ENCODE measurements at regions not wholly inside any gene's neighbourhood (a gene's known extent, or its start where the extent isn't known, plus 50 kb on each side); places are given as distances from the start of the nearest gene placed in this dataset.
A peak's percentile ranks its signal among the peaks of the same experiment; 100 is the strongest.

DNA sequence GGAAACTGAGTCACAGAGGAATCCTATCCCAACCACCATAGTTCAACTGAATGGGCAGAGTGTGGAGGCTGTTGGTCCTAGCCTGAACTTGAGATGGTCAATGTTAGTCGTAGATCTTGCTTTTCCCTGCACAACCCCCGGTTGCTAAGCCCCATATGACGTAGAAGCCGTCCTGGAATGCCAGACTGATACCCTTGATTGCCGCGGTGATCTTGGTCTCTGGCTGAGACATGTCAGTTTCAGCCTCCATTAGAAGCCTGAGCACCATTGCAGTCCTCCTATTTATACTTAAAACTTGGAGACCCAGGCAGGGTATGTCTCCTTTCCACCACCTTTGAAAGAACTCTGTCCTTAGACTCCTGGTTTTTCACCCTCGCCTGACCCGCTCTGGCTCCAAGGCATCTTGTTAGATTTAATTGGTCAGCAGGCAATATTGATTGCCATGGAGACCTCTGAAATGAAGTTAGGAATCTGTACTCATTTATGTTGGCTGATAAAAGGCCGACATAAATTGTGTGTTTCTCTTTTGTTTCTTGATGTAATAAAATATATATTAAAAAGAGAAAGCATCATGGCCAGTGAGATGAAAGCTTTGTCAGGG lies 53.4 kb downstream of the RPLP1 start:
- intact Hi-C loops (cut with micrococcal nuclease), result no loop called here
- Mint-ChIP-seq H3K4me3 (no peak overlapping the region), H3K27ac (no peak overlapping the region), H3K36me3 (ENCODE audit: low read depth) (no peaks in the 10 kb centered on the region), H3K9me3 (no peaks in the 10 kb centered on the region), H3K27me3 (peaks cover 2% of the 10 kb centered on the region), H3K4me1 (peaks cover 9% of the 10 kb centered on the region)
- no peak for DNase-seq

DNA sequence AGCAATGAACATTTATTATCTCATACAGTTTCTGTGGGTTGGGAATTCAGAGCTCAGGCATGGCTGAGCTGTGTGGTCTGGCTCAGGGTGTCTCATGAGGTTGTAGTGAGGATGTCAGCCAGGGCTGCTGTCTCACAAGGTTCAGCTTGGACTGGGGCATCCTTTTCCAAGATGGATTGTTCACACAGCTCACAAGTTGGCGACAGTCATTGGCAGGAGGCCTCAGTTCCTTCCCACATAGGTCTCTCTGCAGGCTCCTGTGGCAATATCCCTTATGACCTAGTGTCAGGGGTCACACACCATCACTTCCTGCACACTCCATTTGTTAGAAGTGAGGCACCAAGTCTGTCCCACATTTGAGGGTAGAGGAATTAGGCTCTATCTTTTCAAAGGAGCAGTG lies 56.0 kb downstream of the RPLP1 start:
- intact Hi-C loops (cut with micrococcal nuclease), result no loop called here
- no peak for DNase-seq
- H3K36me3 Mint-ChIP-seq (ENCODE audit: low read depth), result no peaks in the 10 kb centered on the region
- H3K4me3 Mint-ChIP-seq, result no peak overlapping the region
- H3K27me3 Mint-ChIP-seq, result peaks cover 9% of the 10 kb centered on the region
- H3K9me3 Mint-ChIP-seq, result peaks cover 3% of the 10 kb centered on the region
- H3K27ac Mint-ChIP-seq, result no peak overlapping the region
- H3K4me1 Mint-ChIP-seq, result peaks cover 9% of the 10 kb centered on the region

DNA sequence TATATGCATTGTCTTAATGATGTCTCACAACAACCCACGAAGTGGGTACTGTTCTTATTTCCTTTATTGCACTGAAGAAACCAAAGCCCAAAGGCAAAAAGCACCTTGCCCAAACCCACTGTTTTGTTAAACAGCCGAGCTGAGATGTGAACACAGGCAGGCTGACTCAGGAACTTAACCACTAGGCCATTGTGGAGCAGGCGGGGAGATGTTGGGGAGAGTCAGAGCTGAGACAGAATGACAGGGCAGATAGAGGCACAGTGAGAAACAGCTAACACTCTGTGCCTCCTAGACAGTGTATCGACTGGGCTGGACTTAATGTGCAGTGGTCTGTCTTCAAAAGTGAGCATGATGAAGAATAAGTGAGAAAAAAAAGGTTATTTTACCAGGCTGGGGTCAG lies 56.5 kb downstream of the RPLP1 start:
- H3K9me3 Mint-ChIP-seq, result peaks cover 3% of the 10 kb centered on the region
- peaks cover 9% of the 10 kb centered on the region for H3K4me1 Mint-ChIP-seq
- H3K27ac Mint-ChIP-seq, result peak overlapping the region; percentile 0
- intact Hi-C loops (cut with micrococcal nuclease), result no loop called here
- DNase-seq, result no peak
- H3K36me3 Mint-ChIP-seq (ENCODE audit: low read depth), result no peaks in the 10 kb centered on the region
- peaks cover 7% of the 10 kb centered on the region for H3K27me3 Mint-ChIP-seq
- no peak overlapping the region for H3K4me3 Mint-ChIP-seq

DNA sequence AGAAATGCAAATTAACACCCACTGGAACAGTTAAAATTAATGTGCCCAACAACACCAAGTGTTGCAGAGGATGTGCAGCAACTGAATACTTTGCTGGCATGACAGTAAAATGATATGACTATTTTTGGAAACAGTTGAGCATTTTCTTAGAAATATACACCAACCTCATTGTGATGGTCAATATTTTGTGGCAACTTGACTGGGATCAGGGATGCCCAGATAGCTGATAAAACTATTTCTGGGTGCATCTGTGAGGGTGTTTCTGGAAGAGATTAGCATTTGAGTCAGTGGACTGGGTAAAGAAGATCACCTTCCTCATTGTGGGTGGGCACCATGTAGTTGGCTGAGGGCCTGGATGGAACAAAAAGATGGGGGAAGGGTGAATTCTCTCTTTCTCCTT lies 57.9 kb downstream of the RPLP1 start:
- Mint-ChIP-seq H3K27me3 (peaks cover 11% of the 10 kb centered on the region), H3K27ac (no peak overlapping the region), H3K4me3 (no peak overlapping the region), H3K4me1 (peaks cover 9% of the 10 kb centered on the region), H3K9me3 (peaks cover 3% of the 10 kb centered on the region), H3K36me3 (ENCODE audit: low read depth) (no peaks in the 10 kb centered on the region)
- intact Hi-C loops (cut with micrococcal nuclease), result no loop called here
- DNase-seq, result no peak

DNA sequence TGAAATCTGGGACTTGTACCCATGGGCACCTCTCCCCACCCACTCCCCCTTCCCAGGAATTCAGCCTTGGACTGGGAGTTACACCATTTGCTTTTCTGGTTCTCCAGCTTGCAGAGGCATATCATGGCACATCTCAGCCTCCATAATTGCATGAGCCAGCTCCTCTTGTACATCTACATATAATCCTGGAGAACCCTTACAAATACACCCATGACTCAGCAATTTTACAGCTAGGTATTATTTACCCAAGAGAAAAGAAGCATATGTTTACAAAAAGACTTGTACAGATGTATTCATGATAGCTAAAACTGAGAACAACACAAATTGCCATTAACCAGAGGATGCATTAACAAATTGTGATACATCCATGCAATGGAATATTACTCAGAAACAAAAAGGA lies 58.4 kb downstream of the RPLP1 start:
- DNase-seq, result no peak
- Mint-ChIP-seq H3K4me3 (no peak overlapping the region), H3K27me3 (peaks cover 11% of the 10 kb centered on the region), H3K9me3 (peaks cover 3% of the 10 kb centered on the region), H3K4me1 (peaks cover 9% of the 10 kb centered on the region), H3K27ac (no peak overlapping the region), H3K36me3 (ENCODE audit: low read depth) (no peaks in the 10 kb centered on the region)
- intact Hi-C loops (cut with micrococcal nuclease), result no loop called here

DNA sequence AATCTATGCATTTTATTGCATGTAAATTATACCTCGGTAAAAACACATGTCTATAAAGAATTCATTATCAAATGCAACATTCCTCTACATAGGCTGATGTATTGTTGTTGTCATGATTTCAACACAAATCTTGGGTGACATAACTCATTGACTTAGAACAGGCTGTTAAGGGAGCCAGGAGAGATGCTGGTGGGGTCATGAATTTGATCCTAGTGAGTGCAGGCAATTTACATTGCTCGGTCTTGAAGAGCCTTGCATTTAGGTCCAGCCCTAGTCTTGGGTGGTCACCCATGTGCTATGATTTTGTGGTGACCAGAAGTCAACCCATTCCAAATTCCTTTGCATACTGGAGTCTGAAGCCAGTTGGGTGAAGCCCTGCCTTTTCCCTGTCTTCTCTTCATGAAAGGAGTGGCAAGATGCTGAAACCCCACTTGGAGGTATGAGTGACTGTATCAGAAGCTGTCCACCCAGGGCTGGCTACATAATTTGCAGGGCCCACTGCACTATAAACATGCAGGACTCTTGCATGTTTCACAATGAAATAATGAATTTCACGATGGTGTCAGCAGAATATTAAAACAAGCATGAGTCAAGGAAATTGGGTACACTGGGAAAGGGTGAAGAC lies 59.2 kb downstream of the RPLP1 start:
- DNase-seq, result no peak
- intact Hi-C loops (cut with micrococcal nuclease), result no loop called here
- H3K36me3 Mint-ChIP-seq (ENCODE audit: low read depth), result no peaks in the 10 kb centered on the region
- peaks cover 9% of the 10 kb centered on the region for H3K4me1 Mint-ChIP-seq
- H3K4me3 Mint-ChIP-seq, result no peak overlapping the region
- peaks cover 3% of the 10 kb centered on the region for H3K9me3 Mint-ChIP-seq
- peaks cover 14% of the 10 kb centered on the region for H3K27me3 Mint-ChIP-seq
- H3K27ac Mint-ChIP-seq, result no peak overlapping the region

DNA sequence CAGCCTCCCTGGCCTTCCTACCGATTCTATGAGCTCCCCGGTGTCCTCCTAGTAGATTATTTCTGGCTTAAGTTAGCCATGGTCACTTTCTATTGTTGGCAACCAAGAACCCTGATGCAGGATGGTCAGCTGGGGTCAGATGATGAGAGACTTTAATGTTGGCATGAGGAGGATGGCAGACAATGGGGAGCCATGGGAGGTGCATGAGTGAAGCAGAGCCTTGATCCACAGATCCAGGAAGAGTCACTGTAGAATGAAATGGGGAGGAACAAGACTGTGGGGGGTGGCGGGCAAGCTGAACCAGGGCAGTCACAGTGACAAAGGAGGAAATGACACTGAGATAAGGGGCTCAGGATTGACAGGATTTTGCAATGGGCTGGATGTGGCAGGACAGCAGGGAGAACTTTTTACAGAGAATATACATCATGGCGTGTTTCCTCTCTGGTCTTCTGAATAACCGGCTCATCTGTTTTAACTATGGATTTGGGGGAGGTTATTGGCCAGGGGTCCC lies 60.9 kb downstream of the RPLP1 start:
- H3K4me1 Mint-ChIP-seq, result peaks cover 4% of the 10 kb centered on the region
- intact Hi-C loops (cut with micrococcal nuclease), result no loop called here
- no peak overlapping the region for H3K4me3 Mint-ChIP-seq
- no peak for DNase-seq
- peaks cover 3% of the 10 kb centered on the region for H3K9me3 Mint-ChIP-seq
- H3K27ac Mint-ChIP-seq, result no peak overlapping the region
- peaks cover 17% of the 10 kb centered on the region for H3K27me3 Mint-ChIP-seq
- H3K36me3 Mint-ChIP-seq (ENCODE audit: low read depth), result no peaks in the 10 kb centered on the region

DNA sequence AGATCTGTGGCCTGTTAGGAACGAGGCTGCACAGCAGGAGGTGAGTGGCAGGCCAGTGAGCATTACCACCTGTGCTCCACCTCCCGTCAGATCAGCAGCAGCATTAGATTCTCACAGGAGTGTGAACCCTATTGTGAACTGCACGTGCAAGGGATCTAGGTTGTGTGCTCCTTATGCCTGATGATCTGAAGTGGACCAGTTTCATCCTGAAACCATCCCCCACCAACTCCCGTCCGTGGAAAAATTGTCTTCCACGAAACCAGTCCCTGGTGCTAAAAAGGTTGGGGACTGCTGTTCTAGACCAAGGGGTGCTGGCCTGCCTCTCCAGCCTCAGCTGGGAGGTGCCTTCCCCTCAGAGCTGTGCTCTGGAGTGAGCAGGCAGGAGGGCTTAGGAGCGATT lies 61.4 kb downstream of the RPLP1 start:
- H3K27me3 Mint-ChIP-seq, result peaks cover 20% of the 10 kb centered on the region
- DNase-seq, result no peak
- H3K27ac Mint-ChIP-seq, result no peak overlapping the region
- no peak overlapping the region for H3K4me3 Mint-ChIP-seq
- no peaks in the 10 kb centered on the region for H3K36me3 Mint-ChIP-seq (ENCODE audit: low read depth)
- H3K4me1 Mint-ChIP-seq, result peaks cover 4% of the 10 kb centered on the region
- intact Hi-C loops (cut with micrococcal nuclease), result no loop called here
- peaks cover 3% of the 10 kb centered on the region for H3K9me3 Mint-ChIP-seq

DNA sequence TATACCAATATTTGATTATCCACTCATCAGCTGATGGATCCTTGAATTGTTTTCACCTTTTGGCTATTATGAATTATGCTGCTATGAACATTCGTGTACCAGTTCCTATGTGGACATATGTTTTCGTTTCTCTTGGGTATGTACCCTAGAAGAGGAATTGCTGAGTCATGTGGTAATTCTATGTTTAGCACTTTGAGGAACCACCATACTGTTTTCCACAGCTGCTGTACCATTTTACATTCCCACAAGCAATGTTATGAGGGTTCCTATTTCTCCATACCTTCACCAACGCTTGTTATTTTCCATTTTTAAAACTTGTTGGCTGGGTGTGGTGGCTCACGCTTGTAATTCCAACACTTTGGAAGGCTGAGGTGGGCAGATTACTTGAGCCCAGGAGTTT lies 62.9 kb downstream of the RPLP1 start:
- Mint-ChIP-seq H3K4me3 (no peak overlapping the region), H3K27ac (no peak overlapping the region), H3K4me1 (no peaks in the 10 kb centered on the region), H3K9me3 (peaks cover 3% of the 10 kb centered on the region), H3K36me3 (ENCODE audit: low read depth) (no peaks in the 10 kb centered on the region), H3K27me3 (peaks cover 24% of the 10 kb centered on the region)
- intact Hi-C loops (cut with micrococcal nuclease), result no loop called here
- DNase-seq, result no peak

DNA sequence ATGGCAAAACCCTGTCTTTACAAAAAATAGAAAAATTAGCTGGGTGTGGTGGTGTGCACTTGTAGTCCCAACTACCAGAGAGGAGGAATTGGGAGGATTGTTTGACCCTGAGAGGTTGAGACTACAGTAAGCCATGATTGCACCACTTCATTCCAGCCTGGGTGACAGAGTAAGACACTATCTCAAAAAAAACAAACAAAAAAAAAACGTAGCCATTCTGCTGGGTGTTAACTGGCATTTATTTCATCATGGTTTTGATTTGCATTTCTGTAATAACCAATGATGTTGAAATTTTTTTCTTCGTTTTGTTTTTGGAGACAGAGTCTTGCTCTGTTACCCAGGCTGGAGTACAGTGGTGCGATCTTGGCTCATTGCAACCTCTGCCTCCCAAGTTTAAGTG lies 63.3 kb downstream of the RPLP1 start:
- Mint-ChIP-seq H3K9me3 (peaks cover 3% of the 10 kb centered on the region), H3K36me3 (ENCODE audit: low read depth) (no peaks in the 10 kb centered on the region), H3K4me3 (no peak overlapping the region), H3K27me3 (peaks cover 28% of the 10 kb centered on the region), H3K4me1 (no peaks in the 10 kb centered on the region), H3K27ac (no peak overlapping the region)
- intact Hi-C loops (cut with micrococcal nuclease), result no loop called here
- DNase-seq, result no peak

DNA sequence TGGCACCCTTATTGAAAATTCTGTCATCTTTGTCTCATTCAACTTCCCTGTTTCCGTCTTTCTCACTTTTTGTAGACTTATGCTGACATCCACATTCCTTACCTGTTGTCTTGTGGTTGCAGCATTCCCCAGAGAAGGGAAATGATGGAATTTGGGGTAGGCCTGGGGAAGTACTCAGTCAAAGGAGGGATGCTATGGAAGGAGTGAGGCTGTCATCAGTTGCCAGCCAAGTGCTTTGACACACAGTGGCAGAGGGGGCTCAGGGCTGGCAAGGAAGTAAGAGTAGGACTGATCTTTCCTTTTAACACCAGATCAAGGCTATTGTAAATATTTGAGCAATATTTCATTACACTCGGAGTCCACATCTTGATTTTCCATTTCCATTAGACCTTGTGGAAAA lies 64.4 kb downstream of the RPLP1 start:
- H3K27me3 Mint-ChIP-seq, result peaks cover 30% of the 10 kb centered on the region

DNA sequence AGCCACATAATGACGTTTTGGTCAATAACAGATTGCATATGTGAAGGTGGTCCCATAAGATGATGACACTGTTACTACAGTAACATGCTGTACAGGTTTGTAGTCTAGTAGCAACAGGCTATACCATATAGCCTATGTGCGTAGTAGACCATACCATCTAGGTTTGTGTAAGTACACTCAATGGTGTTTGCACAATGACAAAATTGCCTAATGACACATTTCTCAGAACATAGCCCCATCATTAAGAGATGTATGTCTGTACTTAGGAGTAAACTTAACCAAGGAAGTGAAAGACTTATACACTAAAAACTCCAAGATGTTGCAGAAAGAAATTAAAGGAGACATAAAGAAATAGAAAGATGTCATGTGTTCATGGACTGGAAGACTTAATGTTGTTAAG lies 66.2 kb downstream of the RPLP1 start:
- intact Hi-C loops (cut with micrococcal nuclease), result no loop called here
- Mint-ChIP-seq H3K4me3 (no peak overlapping the region), H3K4me1 (peaks cover 6% of the 10 kb centered on the region), H3K36me3 (ENCODE audit: low read depth) (no peaks in the 10 kb centered on the region), H3K27ac (no peak overlapping the region), H3K27me3 (peaks cover 25% of the 10 kb centered on the region), H3K9me3 (no peaks in the 10 kb centered on the region)
- no peak for DNase-seq

More for the DNA sequence above, 64.4 kb downstream of the RPLP1 start:
- H3K4me1 Mint-ChIP-seq, result no peaks in the 10 kb centered on the region
- intact Hi-C loops (cut with micrococcal nuclease), result no loop called here
- H3K9me3 Mint-ChIP-seq, result peaks cover 3% of the 10 kb centered on the region
- H3K4me3 Mint-ChIP-seq, result no peak overlapping the region
- H3K27ac Mint-ChIP-seq, result no peak overlapping the region
- no peaks in the 10 kb centered on the region for H3K36me3 Mint-ChIP-seq (ENCODE audit: low read depth)
- DNase-seq, result no peak

DNA sequence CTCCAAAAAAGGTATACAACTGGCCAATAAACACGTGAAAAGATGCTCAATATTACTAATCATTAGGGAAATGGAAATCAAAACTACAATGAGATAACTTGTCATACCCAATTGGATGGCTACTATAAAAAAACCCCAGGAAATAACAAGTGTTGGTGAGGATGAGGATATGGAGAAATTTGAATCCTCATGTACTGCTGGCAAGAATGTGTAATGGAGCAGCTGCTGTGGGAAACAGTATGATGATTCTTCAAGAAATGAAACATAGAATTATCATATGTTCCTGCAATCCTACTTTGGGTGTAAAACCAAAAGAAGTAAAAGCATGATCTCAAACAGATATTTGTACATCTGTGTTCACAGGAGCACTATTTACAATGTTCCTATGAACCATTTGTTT lies 67.4 kb downstream of the RPLP1 start:
- Mint-ChIP-seq H3K9me3 (no peaks in the 10 kb centered on the region), H3K36me3 (ENCODE audit: low read depth) (no peaks in the 10 kb centered on the region), H3K4me3 (no peak overlapping the region), H3K4me1 (peaks cover 6% of the 10 kb centered on the region), H3K27ac (no peak overlapping the region), H3K27me3 (peaks cover 22% of the 10 kb centered on the region)
- DNase-seq, result no peak
- intact Hi-C loops (cut with micrococcal nuclease), result no loop called here

DNA sequence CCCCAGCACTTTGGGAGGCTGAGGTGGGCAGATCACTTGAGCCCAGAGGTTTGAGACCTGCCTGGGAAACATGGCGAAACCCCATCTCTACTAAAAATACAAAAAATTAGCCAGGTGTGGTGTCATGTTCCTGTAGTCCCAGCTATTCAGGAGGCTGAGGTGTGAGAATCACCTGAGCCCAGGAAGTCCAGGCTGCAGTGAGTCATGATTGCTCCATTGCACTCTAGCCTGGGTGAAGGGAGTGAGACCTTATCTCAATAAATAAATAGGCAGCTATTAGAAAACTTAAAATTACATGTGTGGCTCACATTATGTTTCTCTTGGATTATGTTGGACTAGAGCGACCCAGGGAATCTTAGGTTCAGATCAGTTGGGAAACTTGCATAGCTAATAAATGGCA lies 69.7 kb downstream of the RPLP1 start:
- no peak overlapping the region for H3K27ac Mint-ChIP-seq
- no peak for DNase-seq
- H3K36me3 Mint-ChIP-seq (ENCODE audit: low read depth), result no peaks in the 10 kb centered on the region
- no peaks in the 10 kb centered on the region for H3K9me3 Mint-ChIP-seq
- peaks cover 15% of the 10 kb centered on the region for H3K27me3 Mint-ChIP-seq
- no peak overlapping the region for H3K4me3 Mint-ChIP-seq
- H3K4me1 Mint-ChIP-seq, result peaks cover 6% of the 10 kb centered on the region
- intact Hi-C loops (cut with micrococcal nuclease), result loop anchor here (2.0 kb wide), 1 partner anchor 964 kb away; no protein-coding TSS in a partner anchor

All from activated CD4-positive, alpha-beta T cell treated with anti-CD3 and anti-CD28 coated beads, Interleukin-2, amount 10 ng/mL, durations not matched to agents 24 days and 14 days (primary cell).